GM19397 (cell line): ENCODE measurements at regions not wholly inside any gene's neighbourhood (a gene's known extent, or its start where the extent isn't known, plus 50 kb on each side); places are given as distances from the start of the nearest gene placed in this dataset.
"Not testable (repeated sequence)": the region's sequence is repeated elsewhere in the genome, so short reads cannot be mapped to it uniquely, and the experiment has no call there.

ENCODE experiments used
- ATAC-seq: cut with Tn5 transposase; IDR thresholded peaks from one replicate; pipeline ENCODE4 v1.9.1; 2021; ENCODE audit warnings: mild to moderate bottlenecking, moderate library complexity; ENCODE audit not compliant: unreplicated experiment

- ATAC-seq = not testable (repeated sequence)
Observed at GRCh38 chrY:25152322-25152721, 100.4 kb upstream of the BPY2C start.

GRCh38 chrY:25148007-25148406, 96.1 kb upstream of the BPY2C start:
- ATAC-seq = peak; percentile 91

GRCh38 chrY:25132139-25132849, 80.4 kb upstream of the BPY2C start:
- not testable (repeated sequence) for ATAC-seq

GRCh38 chrY:25120897-25121296, 69.0 kb upstream of the BPY2C start:
- ATAC-seq = not testable (repeated sequence)

- ATAC-seq = not testable (repeated sequence)
Observed at GRCh38 chrY:25108180-25108579, 56.3 kb upstream of the BPY2C start.
